Muscle of leg (tissue), 3 donors: ENCODE measurements at regions not wholly inside any gene's neighbourhood (a gene's known extent, or its start where the extent isn't known, plus 50 kb on each side); places are given as distances from the start of the nearest gene placed in this dataset.
"Not testable (repeated sequence)": the region's sequence is repeated elsewhere in the genome, so short reads cannot be mapped to it uniquely, and the experiment has no call there.

Experiments
- DNase-seq: peaks from one replicate; pipeline ENCODE4 v3.0.0; 2013
- H3K27ac ChIP-seq: one replicate; pipeline ENCODE4 v1.5.1; 2013; ENCODE audit warnings: mild to moderate bottlenecking, low read length, control low read depth
- H3K27me3 ChIP-seq: one replicate; pipeline ENCODE4 v1.6.1; 2013; ENCODE audit warnings: low read length; ENCODE audit not compliant: control insufficient read depth, insufficient read depth
- H3K36me3 ChIP-seq: one replicate; pipeline ENCODE4 v1.6.1; 2013; ENCODE audit warnings: low read length; ENCODE audit not compliant: control insufficient read depth, insufficient read depth
- H3K4me1 ChIP-seq: one replicate; pipeline ENCODE4 v1.6.1; 2013; ENCODE audit warnings: low read length; ENCODE audit not compliant: control insufficient read depth, insufficient read depth
- H3K4me3 ChIP-seq: one replicate; pipeline ENCODE4 v1.5.1; 2013; ENCODE audit warnings: low read length, control low read depth
- H3K9me3 ChIP-seq: replicated peaks from 2 replicates; pipeline ENCODE4 v1.6.1; 2013; ENCODE audit warnings: low read depth, low read length; ENCODE audit not compliant: control insufficient read depth
- WGBS: methylation state at CpG from one replicate; pipeline ENCODE4 v1.1.5; 2013; ENCODE audit warnings: missing lambda C conversion rate; ENCODE audit not compliant: insufficient coverage; 5-methylcytosine and 5-hydroxymethylcytosine counted together

DNA sequence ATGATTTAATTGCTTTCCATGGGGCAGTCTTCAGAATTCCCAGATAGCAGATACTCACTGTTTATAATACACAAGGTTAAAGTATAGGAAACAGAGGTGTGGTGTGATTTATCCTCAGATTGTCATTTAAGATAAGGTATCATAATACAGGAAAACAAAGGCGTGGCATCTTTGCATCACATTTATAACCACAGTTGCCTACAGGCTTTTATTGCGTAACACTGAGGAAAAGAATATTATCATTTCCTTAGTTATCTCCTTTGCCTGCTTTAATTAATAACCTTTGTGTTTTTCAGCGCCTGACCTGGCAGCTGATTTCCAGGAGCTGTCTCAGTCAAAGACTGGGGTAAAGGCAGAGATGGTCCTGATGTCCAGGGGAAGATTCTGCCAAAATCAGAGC is 68.8 kb downstream of the SSX7 start:
- Histone ChIP-seq H3K27me3 (peaks cover 30% of the 10 kb centered on the region), H3K4me3 (no peak overlapping the region)

GRCh38 chrX:52577464-52578173 is 60.8 kb upstream of the XAGE1B start:
- 87% methylated on average over 14 of the region's 15 CpGs for WGBS
- no peak overlapping the region for H3K4me3 ChIP-seq

More for the DNA sequence above, 68.8 kb downstream of the SSX7 start:
- Histone ChIP-seq H3K4me1 (no peaks in the 10 kb centered on the region), H3K9me3 (no peaks in the 10 kb centered on the region), H3K36me3 (no peaks in the 10 kb centered on the region), H3K27ac (no peak overlapping the region)
- no peak for DNase-seq
- WGBS = no CpG with 5 or more reads among the region's 3 CpGs

DNA sequence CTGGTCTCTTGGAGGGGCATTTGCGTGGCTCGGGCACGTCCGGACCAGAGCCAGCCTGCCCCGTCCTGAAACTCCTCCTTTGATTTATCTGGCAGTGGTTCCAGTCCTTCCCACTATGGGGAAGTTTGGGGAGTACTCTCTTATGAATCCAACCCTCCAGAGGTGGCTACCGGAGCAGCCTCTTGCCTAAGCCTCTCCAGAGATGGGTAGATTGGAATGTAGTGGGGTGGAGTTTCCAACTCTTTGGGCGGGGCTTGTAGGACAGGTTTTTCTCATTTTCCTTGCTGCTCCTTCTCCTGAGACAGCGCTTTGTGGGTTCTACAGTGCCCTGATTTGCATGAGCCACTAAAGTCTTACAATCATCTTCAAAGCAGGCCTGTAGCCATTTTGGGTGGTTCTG is 60.1 kb upstream of the XAGE1B start:
- H3K36me3 ChIP-seq = no peaks in the 10 kb centered on the region
- 80% methylated on average over 1 of the region's 8 CpGs for WGBS
- peaks cover 48% of the 10 kb centered on the region for H3K27me3 ChIP-seq
- H3K4me1 ChIP-seq = peaks cover 2% of the 10 kb centered on the region
- no peak overlapping the region for H3K4me3 ChIP-seq
- H3K27ac ChIP-seq = no peak overlapping the region
- DNase-seq = no peak
- H3K9me3 ChIP-seq = no peaks in the 10 kb centered on the region

More at GRCh38 chrX:52577464-52578173, 60.8 kb upstream of the XAGE1B start:
- peaks cover 2% of the 10 kb centered on the region for H3K4me1 ChIP-seq
- peaks cover 51% of the 10 kb centered on the region for H3K27me3 ChIP-seq
- H3K27ac ChIP-seq = no peak overlapping the region
- DNase-seq = no peak
- H3K36me3 ChIP-seq = no peaks in the 10 kb centered on the region
- H3K9me3 ChIP-seq = no peaks in the 10 kb centered on the region

- Histone ChIP-seq H3K4me3 (no peak overlapping the region), H3K27ac (no peak overlapping the region), H3K9me3 (no peaks in the 10 kb centered on the region), H3K36me3 (no peaks in the 10 kb centered on the region), H3K27me3 (peaks cover 48% of the 10 kb centered on the region), H3K4me1 (peaks cover 2% of the 10 kb centered on the region)
- no peak for DNase-seq
- 65% methylated on average over 3 of the region's 5 CpGs for WGBS
Observed at GRCh38 chrX:52576474-52576873, 59.6 kb upstream of the XAGE1B start.

- Histone ChIP-seq H3K27ac (no peak overlapping the region), H3K4me3 (no peak overlapping the region), H3K36me3 (no peaks in the 10 kb centered on the region), H3K9me3 (no peaks in the 10 kb centered on the region), H3K27me3 (peaks cover 49% of the 10 kb centered on the region), H3K4me1 (peaks cover 2% of the 10 kb centered on the region)
- WGBS = 54% methylated on average over 9 of the region's 15 CpGs
- DNase-seq = peak; percentile 35
Observed at GRCh38 chrX:52574416-52575275, 57.8 kb upstream of the XAGE1B start.

DNA sequence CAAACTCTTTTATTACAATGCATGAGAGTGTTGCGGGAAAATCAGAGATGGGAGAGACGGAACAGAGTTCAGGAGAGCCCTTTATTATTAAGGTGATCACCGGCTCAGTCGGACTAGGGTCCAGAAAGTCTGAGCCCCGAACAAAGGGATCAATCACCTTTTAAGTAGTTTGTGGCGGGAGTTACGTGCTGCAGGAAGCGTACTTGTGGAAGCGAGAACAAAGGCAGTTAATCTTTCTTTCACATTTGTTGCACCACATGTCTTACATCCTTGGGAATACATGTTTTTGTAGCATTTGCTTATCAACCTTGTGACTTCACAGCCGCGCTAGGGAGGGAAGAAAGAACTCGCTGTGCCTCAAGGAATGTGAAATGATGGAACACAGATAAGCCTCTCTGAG is 51.3 kb upstream of the XAGE1B start:
- not testable (repeated sequence) for H3K4me1 ChIP-seq, H3K9me3 ChIP-seq, H3K4me3 ChIP-seq, H3K36me3 ChIP-seq, H3K27ac ChIP-seq, DNase-seq
- peaks cover 31% of the 10 kb centered on the region for H3K27me3 ChIP-seq
- 79% methylated on average over 6 of the region's 12 CpGs for WGBS
